PC-9 (cell line): ENCODE measurements at regions not wholly inside any gene's neighbourhood (a gene's known extent, or its start where the extent isn't known, plus 50 kb on each side); places are given as distances from the start of the nearest gene placed in this dataset.

ENCODE experiments used
- BruUV-seq: library from RNA; stranded (reverse); fragments of 400-500 nt; replicated peaks from 2 replicates; lab custom pipeline; 2021; lab: Mats Ljungman, UMichigan
- CTCF ChIA-PET: fragments of 300-600 bp; sonication (Branson Sonifier 250); formaldehyde crosslinking; loops from one replicate; lab custom pipeline; 2022; ENCODE audit warnings: antibody characterized with exemption; lab: Charles Lee
- POLR2A ChIA-PET: fragments of 300-600 bp; sonication (Branson Sonifier 250); formaldehyde crosslinking; loops from one replicate; lab custom pipeline; 2022; ENCODE audit warnings: antibody characterized with exemption; ENCODE audit not compliant: unreplicated experiment; lab: Charles Lee
- DNase-seq, 2 experiments: peaks; one replicate each; pipeline versions ENCODE4 v3.0.0 to v3.0.0-alpha.2; 2015 to 2022; ENCODE audit warnings: mixed read lengths in 1 of 2
- H2AFZ ChIP-seq: fragments of 200-600 bp; sonication (generic); 2 replicates; pipeline ENCODE4 v1.8.1; 2017; ENCODE audit warnings: antibody characterized with exemption
- H3F3A ChIP-seq: fragments of 200-600 bp; sonication (generic); 2 replicates; pipeline ENCODE4 v1.8.1; 2017; ENCODE audit warnings: antibody characterized with exemption, mild to moderate bottlenecking, low read depth; ENCODE audit not compliant: insufficient read depth
- H3K27ac ChIP-seq: fragments of 200-600 bp; sonication (generic); 2 replicates; pipeline ENCODE4 v1.6.1; 2016; ENCODE audit warnings: mixed run types
- H3K27me3 ChIP-seq: fragments of 200-600 bp; sonication (generic); 2 replicates; pipeline ENCODE4 v1.6.1; 2016; ENCODE audit warnings: low read depth, mixed run types; ENCODE audit not compliant: insufficient read depth
- H3K36me3 ChIP-seq: fragments of 200-600 bp; sonication (generic); 2 replicates; pipeline ENCODE4 v1.6.1; 2016; ENCODE audit warnings: low read depth, mixed run types
- H3K4me1 ChIP-seq: fragments of 200-600 bp; sonication (generic); replicated peaks from 2 replicates; pipeline ENCODE4 v1.6.1; 2016; ENCODE audit warnings: mixed run types; ENCODE audit not compliant: insufficient read depth
- H3K4me2 ChIP-seq: fragments of 200-600 bp; sonication (generic); 2 replicates; pipeline ENCODE4 v1.6.1; 2017; ENCODE audit warnings: mixed run types
- H3K4me3 ChIP-seq: fragments of 200-600 bp; sonication (generic); 2 replicates; pipeline ENCODE4 v1.6.1; 2016; ENCODE audit warnings: mixed run types
- H3K79me2 ChIP-seq: fragments of 200-600 bp; sonication (generic); 2 replicates; pipeline ENCODE4 v1.6.1; 2017; ENCODE audit warnings: low read depth, mixed run types
- H3K9me2 ChIP-seq: fragments of 200-600 bp; sonication (generic); 2 replicates; pipeline ENCODE4 v1.8.1; 2017; ENCODE audit warnings: mild to moderate bottlenecking; ENCODE audit not compliant: insufficient read depth
- H3K9me3 ChIP-seq: fragments of 200-600 bp; sonication (generic); 2 replicates; pipeline ENCODE4 v1.8.1; 2016; ENCODE audit warnings: low read depth; ENCODE audit not compliant: insufficient read depth
- H4K20me1 ChIP-seq: fragments of 200-600 bp; sonication (generic); 2 replicates; pipeline ENCODE4 v1.8.1; 2017; ENCODE audit not compliant: insufficient read depth
- EZH2 ChIP-seq: fragments of 200-600 bp; sonication (generic); IDR thresholded peaks from 2 replicates; pipeline ENCODE4 v1.8.0; 2017; ENCODE audit warnings: antibody characterized with exemption, low read depth
- intact Hi-C: fragments of 100-400 bp; cut with micrococcal nuclease; formaldehyde crosslinking; loops from one replicate; pipeline ENCODE4 v1.10.0; 2022; ENCODE audit not compliant: unreplicated experiment
- TF ChIP-seq, protein P1 (sequence below): fragments of 200-600 bp; sonication (generic); conservative IDR thresholded peaks from 2 replicates; pipeline ENCODE4 v1.6.1; 2017; ENCODE audit warnings: mixed run types, antibody characterized with exemption, mild to moderate bottlenecking, moderate library complexity

DNA sequence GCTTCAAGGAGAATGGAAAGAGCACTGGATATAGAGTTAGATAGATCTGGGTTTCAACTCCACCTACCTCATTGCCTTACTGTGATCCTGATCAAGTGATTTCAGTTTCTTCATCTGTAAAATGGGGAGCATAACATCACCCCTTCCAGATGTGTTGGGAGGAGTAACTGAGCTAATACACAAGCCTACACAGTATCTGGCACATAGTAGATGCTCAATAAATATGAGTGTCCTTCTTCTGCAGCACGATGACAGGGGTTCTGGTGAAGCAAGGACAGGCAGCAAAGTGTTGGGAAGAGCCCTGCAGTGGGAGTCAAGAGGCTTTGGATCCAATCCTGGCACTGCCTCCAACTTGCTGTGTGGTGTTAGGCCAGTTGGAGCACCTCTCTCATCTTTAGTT is 270.0 kb downstream of the UACA start:
- intact Hi-C loops = loop anchor here (1.0 to 5.0 kb wide), 4 partner anchors 31 to 916 kb away; no protein-coding TSS in a partner anchor
- no peaks in the 10 kb centered on the region for H3K9me3 ChIP-seq
- no peaks in the 10 kb centered on the region for H3K36me3 ChIP-seq

DNA sequence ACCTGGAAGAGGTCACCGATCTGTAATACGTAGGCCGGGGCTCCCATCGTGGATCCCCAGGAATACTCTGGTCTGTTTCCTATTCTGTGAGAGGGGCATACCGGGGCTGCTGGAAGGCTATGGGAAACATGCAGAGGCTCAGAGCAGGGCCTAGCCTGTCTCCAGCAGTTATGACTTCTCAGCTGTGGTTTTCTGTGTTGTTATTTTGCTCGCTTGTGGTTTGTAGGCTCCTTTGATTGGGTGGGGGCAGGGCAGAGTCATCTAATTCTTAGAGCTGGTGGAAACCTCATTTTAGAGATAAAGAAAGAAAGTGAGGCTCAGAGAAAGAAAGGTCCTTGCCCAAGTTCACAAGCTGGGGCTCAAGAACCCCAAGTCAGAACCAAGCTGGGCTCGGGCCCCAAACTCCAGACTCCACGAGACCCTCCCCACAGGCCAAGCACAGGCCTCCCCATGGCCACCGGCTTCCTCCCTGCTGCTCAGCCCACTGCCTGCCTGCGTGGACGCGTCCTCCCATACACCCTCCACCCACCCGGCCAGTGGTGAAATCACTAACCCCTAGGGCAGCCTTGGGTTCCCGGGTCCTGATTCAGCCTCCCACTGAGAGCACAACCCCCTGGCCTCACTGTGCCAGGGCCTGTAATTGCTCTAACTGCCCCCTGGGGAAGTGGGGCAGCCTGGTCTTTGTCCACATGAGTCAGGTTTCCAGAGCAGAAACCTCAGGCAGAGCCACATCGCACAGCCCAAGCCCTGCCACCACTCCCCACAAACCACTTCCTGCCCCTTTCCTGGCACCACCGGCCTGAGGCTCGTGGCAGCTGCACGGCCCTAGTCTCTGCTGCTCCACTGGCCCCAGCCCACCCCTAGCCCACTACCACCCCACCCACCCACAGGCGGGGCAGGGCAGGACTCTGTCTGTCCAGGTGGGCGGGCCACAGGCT is 270.8 kb downstream of the UACA start:
- ChIA-PET CTCF (interaction anchor here (0.6 to 1.0 kb wide), 2 partner anchors 12 to 20 kb away, joined by 3 to 4 read pairs; no protein-coding TSS in a partner anchor), POLR2A (interaction anchor here (0.6 kb wide), 1 partner anchor 502 kb away, joined by 3 read pairs; no protein-coding TSS in a partner anchor)
- H3K4me1 ChIP-seq = peaks cover 70% of the 10 kb centered on the region
- no peaks in the 10 kb centered on the region for H3K9me2 ChIP-seq
- DNase-seq = peak; percentile 90 to 91
- peak overlapping the region; percentile 16; the same call in 1 of the 2 replicates for H3K4me3 ChIP-seq
- BruUV-seq = TSS peak; percentile 48
- no peak for TF ChIP-seq EZH2
- TF ChIP-seq, protein P1, sequence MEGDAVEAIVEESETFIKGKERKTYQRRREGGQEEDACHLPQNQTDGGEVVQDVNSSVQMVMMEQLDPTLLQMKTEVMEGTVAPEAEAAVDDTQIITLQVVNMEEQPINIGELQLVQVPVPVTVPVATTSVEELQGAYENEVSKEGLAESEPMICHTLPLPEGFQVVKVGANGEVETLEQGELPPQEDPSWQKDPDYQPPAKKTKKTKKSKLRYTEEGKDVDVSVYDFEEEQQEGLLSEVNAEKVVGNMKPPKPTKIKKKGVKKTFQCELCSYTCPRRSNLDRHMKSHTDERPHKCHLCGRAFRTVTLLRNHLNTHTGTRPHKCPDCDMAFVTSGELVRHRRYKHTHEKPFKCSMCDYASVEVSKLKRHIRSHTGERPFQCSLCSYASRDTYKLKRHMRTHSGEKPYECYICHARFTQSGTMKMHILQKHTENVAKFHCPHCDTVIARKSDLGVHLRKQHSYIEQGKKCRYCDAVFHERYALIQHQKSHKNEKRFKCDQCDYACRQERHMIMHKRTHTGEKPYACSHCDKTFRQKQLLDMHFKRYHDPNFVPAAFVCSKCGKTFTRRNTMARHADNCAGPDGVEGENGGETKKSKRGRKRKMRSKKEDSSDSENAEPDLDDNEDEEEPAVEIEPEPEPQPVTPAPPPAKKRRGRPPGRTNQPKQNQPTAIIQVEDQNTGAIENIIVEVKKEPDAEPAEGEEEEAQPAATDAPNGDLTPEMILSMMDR = no peak
- H3K36me3 ChIP-seq = no peaks in the 10 kb centered on the region
- no peaks in the 10 kb centered on the region for H3K79me2 ChIP-seq
- no peak overlapping the region for H2AFZ ChIP-seq
- H4K20me1 ChIP-seq = no peaks in the 10 kb centered on the region
- H3K4me2 ChIP-seq = peak overlapping the region; percentile 68
- H3F3A ChIP-seq = peaks cover 53% of the 10 kb centered on the region
- H3K9me3 ChIP-seq = no peaks in the 10 kb centered on the region
- H3K27ac ChIP-seq = peak overlapping the region; percentile 94
- H3K27me3 ChIP-seq = no peaks in the 10 kb centered on the region
- intact Hi-C loops = loop anchor here (1.0 to 5.0 kb wide), 7 partner anchors 17 to 915 kb away; no protein-coding TSS in a partner anchor

More for the DNA sequence above, 270.0 kb downstream of the UACA start:
- Histone ChIP-seq H3F3A (peaks cover 49% of the 10 kb centered on the region), H3K9me2 (no peaks in the 10 kb centered on the region), H3K4me2 (peak overlapping the region; percentile 68), H3K4me1 (peaks cover 63% of the 10 kb centered on the region), H3K27ac (peak overlapping the region; percentile 94), H3K27me3 (no peaks in the 10 kb centered on the region), H3K79me2 (no peaks in the 10 kb centered on the region), H2AFZ (no peak overlapping the region), H3K4me3 (0 out of 2 replicates have a peak overlapping the region, but pooled peaks have one; percentile 3), H4K20me1 (no peaks in the 10 kb centered on the region)
- TSS peak; percentile 82 for BruUV-seq
- no peak for TF ChIP-seq EZH2
- TF ChIP-seq, protein P1 = no peak
- no peak for DNase-seq
- ChIA-PET CTCF (interaction anchor here (0.6 to 1.0 kb wide), 2 partner anchors 19 to 392 kb away, joined by 4 to 9 read pairs; no protein-coding TSS in a partner anchor), POLR2A (interaction anchor here (0.8 kb wide), 1 partner anchor 12 kb away, joined by 6 read pairs; no protein-coding TSS in a partner anchor)

DNA sequence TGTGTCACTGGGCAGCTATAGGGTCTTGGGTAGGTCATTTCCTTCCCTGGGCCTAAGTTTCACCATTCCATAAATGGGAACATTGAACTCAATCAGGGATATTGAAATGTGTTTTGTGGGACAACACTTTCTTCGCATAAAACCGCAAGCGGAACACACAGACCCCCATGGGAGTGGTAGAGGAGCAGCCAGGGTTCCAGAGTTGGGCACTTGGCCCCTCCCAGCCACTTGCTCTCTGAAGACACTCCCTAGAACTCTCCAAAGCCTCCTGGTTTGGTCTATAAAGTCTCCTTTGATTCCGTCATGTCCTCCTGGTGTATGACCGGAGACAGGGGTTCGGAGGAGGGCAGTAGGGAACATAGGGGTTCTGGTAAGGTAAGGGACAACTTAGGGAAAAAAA is 271.7 kb downstream of the UACA start:
- H3K9me3 ChIP-seq = no peaks in the 10 kb centered on the region
- peaks cover 72% of the 10 kb centered on the region for H3K4me1 ChIP-seq
- peaks cover 51% of the 10 kb centered on the region for H3F3A ChIP-seq
- ChIA-PET CTCF (no interaction called here), POLR2A (no interaction called here)
- TF ChIP-seq EZH2 = no peak
- TF ChIP-seq, protein P1 = no peak
- 0 out of 2 replicates have a peak overlapping the region, but pooled peaks have one; percentile 16 for H3K4me3 ChIP-seq
- H3K27ac ChIP-seq = peak overlapping the region; percentile 94
- no peaks in the 10 kb centered on the region for H3K79me2 ChIP-seq
- no TSS peak for BruUV-seq
- no peaks in the 10 kb centered on the region for H3K36me3 ChIP-seq
- DNase-seq = no peak
- H3K4me2 ChIP-seq = peak overlapping the region; percentile 68
- H3K27me3 ChIP-seq = no peaks in the 10 kb centered on the region
- H2AFZ ChIP-seq = no peak overlapping the region
- no peaks in the 10 kb centered on the region for H3K9me2 ChIP-seq
- no peaks in the 10 kb centered on the region for H4K20me1 ChIP-seq
- intact Hi-C loops = loop anchor here (1.0 to 5.0 kb wide), 6 partner anchors 16 to 914 kb away; no protein-coding TSS in a partner anchor
